Endothelial cell of umbilical vein (primary cell): ENCODE measurements at regions not wholly inside any gene's neighbourhood (a gene's known extent, or its start where the extent isn't known, plus 50 kb on each side); places are given as distances from the start of the nearest gene placed in this dataset.

Experiments
- BruUV-seq: library from RNA; stranded (reverse); fragments of 400-500 nt; replicated peaks from 2 replicates; lab custom pipeline; 2021; lab: Mats Ljungman, UMichigan
- CTCF ChIA-PET: fragments of 300-600, 350-600 bp; sonication (Branson Sonifier 250); formaldehyde crosslinking; loops from one replicate; lab custom pipeline; 2021; ENCODE audit warnings: antibody characterized with exemption, inconsistent platforms; lab: Charles Lee
- POLR2A ChIA-PET: fragments of 300-600, 350-600 bp; sonication (Branson Sonifier 250); formaldehyde crosslinking; loops from one replicate; lab custom pipeline; 2021; ENCODE audit warnings: antibody characterized with exemption, inconsistent platforms; lab: Charles Lee
- DNase-seq: peaks from one replicate; pipeline ENCODE4 v3.0.0-alpha.2; 2011; ENCODE audit warnings: low read depth, low spot score
- FAIRE-seq: peaks from 2 replicates; lab custom pipeline; 2011; peaks lifted over from hg19 to GRCh38; lab: Jason Lieb, UNC
- H2AFZ ChIP-seq: 2 replicates; pipeline ENCODE4 v1.6.0; 2012; ENCODE audit warnings: low read depth, low read length, control low read depth, inconsistent platforms
- H3K27ac ChIP-seq: 2 replicates; pipeline ENCODE4 v1.5.1; 2011; ENCODE audit warnings: low read depth, mild to moderate bottlenecking, control low read depth, low read length, moderate library complexity; ENCODE audit not compliant: insufficient read depth
- H3K27me3 ChIP-seq, 2 experiments: 2 replicates each; pipeline versions ENCODE4 v1.6.0 to v1.6.1; 2011; ENCODE audit warnings: low read length in 2 of 2, mixed read lengths in 1 of 2; ENCODE audit not compliant: control insufficient read depth in 2 of 2, insufficient read depth in 2 of 2
- H3K36me3 ChIP-seq, 2 experiments: 2 replicates in 1 of 2; 3 replicates in 1 of 2; pipeline ENCODE4 v1.5.1; 2011; ENCODE audit warnings: low read length in 2 of 2, mild to moderate bottlenecking in 1 of 2, moderate library complexity in 1 of 2; ENCODE audit not compliant: control insufficient read depth in 2 of 2, insufficient read depth in 2 of 2; ENCODE audit errors: extremely low read depth in 1 of 2
- H3K4me1 ChIP-seq: 3 replicates; pipeline ENCODE4 v1.5.1; 2011; ENCODE audit warnings: mild to moderate bottlenecking, low read length; ENCODE audit not compliant: control insufficient read depth, insufficient read depth; ENCODE audit errors: extremely low read depth
- H3K4me2 ChIP-seq: 2 replicates; pipeline ENCODE4 v1.6.1; 2011; ENCODE audit warnings: low read length, control low read depth, mixed read lengths; ENCODE audit not compliant: insufficient read depth
- H3K4me3 ChIP-seq, 3 experiments: fragments of 200-600 bp in 1 of 3; sonication (generic), shearing (Covaris generic) in 1 of 3; replicated peaks in 1 of 3; 2 replicates each; pipeline ENCODE4 v1.5.1; 2011 to 2016; ENCODE audit warnings: control low read depth in 3 of 3, low read length in 3 of 3, mild to moderate bottlenecking in 2 of 3, inconsistent platforms in 1 of 3, low read depth in 1 of 3, moderate library complexity in 1 of 3; ENCODE audit not compliant: insufficient read depth in 1 of 3
- H3K79me2 ChIP-seq: 2 replicates; pipeline ENCODE4 v1.6.0; 2012; ENCODE audit warnings: low read length, inconsistent platforms; ENCODE audit not compliant: control insufficient read depth, insufficient read depth
- H3K9ac ChIP-seq: replicated peaks from 2 replicates; pipeline ENCODE3; 2011; ENCODE audit warnings: low read length, control low read depth; ENCODE audit not compliant: insufficient read depth; ENCODE audit errors: extremely low read depth
- H3K9me1 ChIP-seq: replicated peaks from 3 replicates; pipeline ENCODE4 v1.6.0; 2011; ENCODE audit warnings: mild to moderate bottlenecking, low read length; ENCODE audit not compliant: control insufficient read depth, insufficient read depth; ENCODE audit errors: extremely low read depth
- H3K9me3 ChIP-seq: replicated peaks from 2 replicates; pipeline ENCODE4 v1.5.1; 2012; ENCODE audit warnings: low read length, inconsistent platforms; ENCODE audit not compliant: control insufficient read depth, insufficient read depth
- H4K20me1 ChIP-seq: replicated peaks from 2 replicates; pipeline ENCODE3; 2011; ENCODE audit warnings: mild to moderate bottlenecking, low read length; ENCODE audit not compliant: control insufficient read depth, insufficient read depth; ENCODE audit errors: extremely low read depth
- EZH2 ChIP-seq: IDR thresholded peaks from 2 replicates; pipeline ENCODE4 v1.6.1; 2012; ENCODE audit warnings: borderline replicate concordance, low read depth, mild to moderate bottlenecking, moderate library complexity, low read length, inconsistent platforms; ENCODE audit not compliant: severe bottlenecking
- FOS ChIP-seq: IDR thresholded peaks from 2 replicates; pipeline ENCODE4 v1.6.1; 2011; ENCODE audit warnings: mild to moderate bottlenecking, low read length, moderate library complexity, borderline replicate concordance; ENCODE audit not compliant: insufficient read depth
- GATA2 ChIP-seq: IDR thresholded peaks from 2 replicates; pipeline ENCODE4 v1.7.0; 2011; ENCODE audit warnings: low read depth, mild to moderate bottlenecking, moderate library complexity, mixed read lengths, low read length; ENCODE audit not compliant: insufficient read length, insufficient read depth
- JUN ChIP-seq: IDR thresholded peaks from 2 replicates; pipeline ENCODE4 v1.6.1; 2011; ENCODE audit warnings: borderline replicate concordance, low read depth; ENCODE audit not compliant: insufficient read length, insufficient read depth
- MYC ChIP-seq: IDR thresholded peaks from one replicate; pipeline ENCODE4 v1.6.1; 2011; ENCODE audit warnings: mild to moderate bottlenecking, low read depth, low read length
- POLR2A ChIP-seq: IDR thresholded peaks from 2 replicates; pipeline ENCODE4 v1.6.1; 2012; ENCODE audit warnings: low read depth, mild to moderate bottlenecking, control low read depth, low read length
- POLR2AphosphoS5 ChIP-seq: IDR thresholded peaks from 2 replicates; pipeline ENCODE4 v1.6.1; 2012; ENCODE audit warnings: low read depth, mild to moderate bottlenecking, control low read depth, low read length, moderate library complexity; ENCODE audit not compliant: insufficient read depth
- dilution Hi-C: fragments of 300-500 bp; cut with MboI; formaldehyde crosslinking; loops from one replicate; pipeline ENCODE4 v1.15.0; 2019; ENCODE audit warnings: low sequenced_read_pairs; ENCODE audit not compliant: extremely low pct_ligation_motif_present
- intact Hi-C: fragments of 100-400 bp; cut with micrococcal nuclease; formaldehyde crosslinking; loops from one replicate; pipeline ENCODE4 v1.10.0; 2022
- TF ChIP-seq, protein P1 (sequence below), 2 donors: IDR thresholded peaks; 1 replicate in 1 of 2; 2 replicates in 1 of 2; pipeline ENCODE4 v1.5.1; 2011; ENCODE audit warnings: low read length in 2 of 2, mild to moderate bottlenecking in 2 of 2, moderate library complexity in 2 of 2, control low read depth in 1 of 2, inconsistent platforms in 1 of 2, low read depth in 1 of 2; ENCODE audit not compliant: insufficient read depth in 1 of 2; ENCODE audit errors: extremely low read depth in 1 of 2
- TF ChIP-seq, protein P2 (sequence below): IDR thresholded peaks from 2 replicates; pipeline ENCODE4 v1.6.1; 2011; ENCODE audit not compliant: insufficient read depth, insufficient read length

DNA sequence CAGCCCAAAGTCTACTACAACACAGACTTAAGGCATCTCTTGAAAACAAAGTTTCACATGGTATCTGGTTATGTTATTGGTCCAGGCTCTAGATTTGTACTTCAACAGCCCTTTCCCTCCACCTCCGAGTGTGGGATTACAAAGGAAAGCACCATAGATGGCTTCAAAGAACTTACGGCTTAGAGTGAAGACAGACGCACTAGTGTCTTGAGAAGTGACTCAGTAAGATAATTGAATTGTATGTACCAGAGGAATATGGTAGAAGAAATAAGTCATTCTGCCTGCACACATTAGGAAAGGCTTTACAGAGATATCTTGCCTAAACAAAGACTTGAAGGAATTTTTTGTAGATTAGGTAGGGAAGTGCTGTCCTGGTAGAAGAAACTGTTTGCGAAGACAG is 392.3 kb upstream of the TNP1 start:
- POLR2A ChIA-PET = no interaction called here
- no peak for FAIRE-seq
- Histone ChIP-seq H3K36me3 (no peaks in the 10 kb centered on the region), H3K9ac (no peak overlapping the region), H3K4me2 (no peak overlapping the region), H3K9me1 (no peaks in the 10 kb centered on the region), H2AFZ (no peak overlapping the region), H3K9me3 (no peaks in the 10 kb centered on the region), H3K27ac (no peak overlapping the region), H4K20me1 (no peaks in the 10 kb centered on the region), H3K4me3 (no peak overlapping the region), H3K79me2 (no peaks in the 10 kb centered on the region), H3K4me1 (no peaks in the 10 kb centered on the region), H3K27me3 (no peaks in the 10 kb centered on the region)
- TF ChIP-seq FOS = no peak
- TF ChIP-seq JUN = no peak
- TF ChIP-seq GATA2 = no peak
- no peak for TF ChIP-seq POLR2A
- TF ChIP-seq, protein P1, sequence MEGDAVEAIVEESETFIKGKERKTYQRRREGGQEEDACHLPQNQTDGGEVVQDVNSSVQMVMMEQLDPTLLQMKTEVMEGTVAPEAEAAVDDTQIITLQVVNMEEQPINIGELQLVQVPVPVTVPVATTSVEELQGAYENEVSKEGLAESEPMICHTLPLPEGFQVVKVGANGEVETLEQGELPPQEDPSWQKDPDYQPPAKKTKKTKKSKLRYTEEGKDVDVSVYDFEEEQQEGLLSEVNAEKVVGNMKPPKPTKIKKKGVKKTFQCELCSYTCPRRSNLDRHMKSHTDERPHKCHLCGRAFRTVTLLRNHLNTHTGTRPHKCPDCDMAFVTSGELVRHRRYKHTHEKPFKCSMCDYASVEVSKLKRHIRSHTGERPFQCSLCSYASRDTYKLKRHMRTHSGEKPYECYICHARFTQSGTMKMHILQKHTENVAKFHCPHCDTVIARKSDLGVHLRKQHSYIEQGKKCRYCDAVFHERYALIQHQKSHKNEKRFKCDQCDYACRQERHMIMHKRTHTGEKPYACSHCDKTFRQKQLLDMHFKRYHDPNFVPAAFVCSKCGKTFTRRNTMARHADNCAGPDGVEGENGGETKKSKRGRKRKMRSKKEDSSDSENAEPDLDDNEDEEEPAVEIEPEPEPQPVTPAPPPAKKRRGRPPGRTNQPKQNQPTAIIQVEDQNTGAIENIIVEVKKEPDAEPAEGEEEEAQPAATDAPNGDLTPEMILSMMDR (IDR thresholded peaks at IDR 0.05; ENCODE audit: extremely low read depth in 1 of 2, insufficient read depth in 1 of 2, low read depth in 1 of 2, low read length in 2 of 2) = no peak
- TF ChIP-seq MYC = no peak
- no peak for TF ChIP-seq EZH2
- TF ChIP-seq, protein P2, sequence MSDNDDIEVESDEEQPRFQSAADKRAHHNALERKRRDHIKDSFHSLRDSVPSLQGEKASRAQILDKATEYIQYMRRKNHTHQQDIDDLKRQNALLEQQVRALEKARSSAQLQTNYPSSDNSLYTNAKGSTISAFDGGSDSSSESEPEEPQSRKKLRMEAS = no peak
- TF ChIP-seq POLR2AphosphoS5 = no peak
- dilution Hi-C loops (no loop called here), intact Hi-C loops (no loop called here)
- CTCF ChIA-PET = no interaction called here
- BruUV-seq = no TSS peak
- DNase-seq = no peak
